ENCODE measurements at regions not wholly inside any gene's neighbourhood (a gene's known extent, or its start where the extent isn't known, plus 50 kb on each side); places are given as distances from the start of the nearest gene placed in this dataset.

DNA sequence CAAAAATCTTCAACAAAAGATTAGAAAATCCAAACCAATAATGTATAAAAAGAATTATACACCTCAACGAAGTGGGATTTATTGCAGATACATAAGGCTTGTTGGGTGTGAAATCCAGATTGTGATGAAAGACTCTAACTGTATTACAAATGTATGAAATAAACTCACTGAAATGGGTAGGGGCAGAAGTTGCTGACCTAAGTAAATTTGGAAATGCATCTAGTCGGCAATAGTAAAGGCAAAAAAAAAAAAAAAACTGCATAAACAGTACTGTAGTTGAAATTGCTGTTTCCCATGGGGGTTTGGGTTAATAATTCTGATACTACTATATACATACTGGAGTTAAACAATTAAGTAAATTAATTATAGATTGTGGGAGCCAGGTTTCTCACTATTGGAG is 130.7 kb upstream of the MAGEB18 start:
- Histone ChIP-seq H3K9me3 (ENCODE audit: control insufficient read depth in 2 of 2, insufficient read depth in 1 of 2, low read length in 1 of 2) (no peaks in the 10 kb centered on the region), H3K4me1 (ENCODE audit: control insufficient read depth in 2 of 2, insufficient read depth in 2 of 2, low read length in 2 of 2) (no peaks in the 10 kb centered on the region), H3K36me3 (ENCODE audit: control insufficient read depth in 2 of 2, insufficient read depth in 2 of 2, low read length in 1 of 2) (no peaks in the 10 kb centered on the region), H3K27ac (ENCODE audit: low read depth in 1 of 2, low read length in 1 of 2) (no peak overlapping the region), H3K27me3 (ENCODE audit: control insufficient read depth in 2 of 2, insufficient read depth in 1 of 2, low read length in 1 of 2) (no peaks in the 10 kb centered on the region), H3K4me3 (ENCODE audit: low read length in 2 of 2) (no peak overlapping the region)
- WGBS = 91% methylated on average over 2 of the region's 2 CpGs
- DNase-seq (ENCODE audit: low read depth in 6 of 9, low spot score in 9 of 9) = no peak

DNA sequence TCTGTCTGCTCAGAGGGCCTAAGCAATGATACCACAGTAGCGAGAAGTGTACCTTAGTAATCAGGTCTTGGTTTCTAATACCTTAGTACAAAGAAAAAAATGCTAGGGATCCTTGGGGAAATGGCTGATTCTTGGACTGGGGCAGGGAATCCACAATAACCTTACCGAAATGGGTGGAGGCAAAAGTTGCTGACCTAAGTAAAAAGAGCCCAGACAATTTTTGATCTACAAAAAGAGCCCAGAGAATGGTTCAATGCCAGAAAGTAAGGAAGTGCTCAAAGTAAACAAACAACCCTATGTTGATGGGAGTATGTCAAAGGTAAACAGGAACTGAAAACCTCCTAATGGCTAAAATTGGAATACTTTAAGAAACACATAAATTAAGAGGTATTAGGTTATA is 130.1 kb upstream of the MAGEB18 start:
- Histone ChIP-seq H3K27ac (ENCODE audit: low read depth in 1 of 2, low read length in 1 of 2) (no peak overlapping the region), H3K4me1 (ENCODE audit: control insufficient read depth in 2 of 2, insufficient read depth in 2 of 2, low read length in 2 of 2) (no peaks in the 10 kb centered on the region), H3K9me3 (ENCODE audit: control insufficient read depth in 2 of 2, insufficient read depth in 1 of 2, low read length in 1 of 2) (no peaks in the 10 kb centered on the region), H3K36me3 (ENCODE audit: control insufficient read depth in 2 of 2, insufficient read depth in 2 of 2, low read length in 1 of 2) (no peaks in the 10 kb centered on the region), H3K27me3 (ENCODE audit: control insufficient read depth in 2 of 2, insufficient read depth in 1 of 2, low read length in 1 of 2) (no peaks in the 10 kb centered on the region), H3K4me3 (ENCODE audit: low read length in 2 of 2) (no peak overlapping the region)
- no peak for DNase-seq (ENCODE audit: low read depth in 6 of 9, low spot score in 9 of 9)
- 87% methylated on average over 2 of the region's 2 CpGs for WGBS

DNA sequence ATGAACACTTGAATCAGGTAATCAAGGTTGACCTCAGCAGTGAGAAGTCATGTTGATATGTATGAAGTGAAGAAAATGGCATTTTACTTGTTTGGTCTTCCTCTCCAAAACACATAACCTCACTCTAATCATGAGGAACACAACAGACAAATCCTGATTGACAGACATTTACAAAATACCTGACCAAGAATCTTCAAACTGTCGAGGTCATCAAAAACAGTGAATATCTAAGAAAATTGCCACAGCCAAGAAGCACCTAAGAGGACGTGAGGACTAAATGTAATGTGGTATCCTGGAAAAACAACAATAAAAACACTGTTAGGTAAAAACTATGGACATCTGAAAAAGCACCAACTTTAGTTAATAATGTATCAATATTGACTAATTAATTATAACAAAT is 129.5 kb upstream of the MAGEB18 start:
- H3K9me3 ChIP-seq (ENCODE audit: control insufficient read depth in 2 of 2, insufficient read depth in 1 of 2, low read length in 1 of 2) = no peaks in the 10 kb centered on the region
- H3K27me3 ChIP-seq (ENCODE audit: control insufficient read depth in 2 of 2, insufficient read depth in 1 of 2, low read length in 1 of 2) = no peaks in the 10 kb centered on the region
- 87% methylated on average over 2 of the region's 2 CpGs for WGBS
- H3K4me3 ChIP-seq (ENCODE audit: low read length in 2 of 2) = no peak overlapping the region
- H3K4me1 ChIP-seq (ENCODE audit: control insufficient read depth in 2 of 2, insufficient read depth in 2 of 2, low read length in 2 of 2) = no peaks in the 10 kb centered on the region
- no peak for DNase-seq (ENCODE audit: low read depth in 6 of 9, low spot score in 9 of 9)
- no peak overlapping the region for H3K27ac ChIP-seq (ENCODE audit: low read depth in 1 of 2, low read length in 1 of 2)
- no peaks in the 10 kb centered on the region for H3K36me3 ChIP-seq (ENCODE audit: control insufficient read depth in 2 of 2, insufficient read depth in 2 of 2, low read length in 1 of 2)

DNA sequence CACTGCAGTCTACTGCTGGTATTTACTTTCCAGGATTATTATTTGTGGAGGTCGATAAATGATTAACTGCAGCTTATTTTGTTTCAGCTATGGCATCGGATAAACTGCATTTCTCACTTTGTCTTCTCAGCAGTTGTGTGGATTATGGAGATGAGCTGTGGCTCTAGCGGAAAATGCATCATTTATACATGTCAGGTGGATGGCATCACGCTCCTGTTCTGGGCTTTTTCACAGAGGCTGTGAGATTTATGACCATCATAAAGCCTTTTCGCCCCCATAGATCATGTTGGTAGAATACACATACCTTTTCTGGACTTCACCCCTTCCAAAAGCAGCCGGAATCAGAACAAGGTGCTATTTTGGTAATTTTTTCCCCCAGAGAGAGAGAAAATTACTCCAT is 118.8 kb upstream of the MAGEB18 start:
- no peak overlapping the region for H3K27ac ChIP-seq (ENCODE audit: low read depth in 1 of 2, low read length in 1 of 2)
- DNase-seq (ENCODE audit: low read depth in 6 of 9, low spot score in 9 of 9) = no peak
- H3K9me3 ChIP-seq (ENCODE audit: control insufficient read depth in 2 of 2, insufficient read depth in 1 of 2, low read length in 1 of 2) = no peaks in the 10 kb centered on the region
- 89% methylated on average over 6 of the region's 6 CpGs for WGBS
- no peaks in the 10 kb centered on the region for H3K36me3 ChIP-seq (ENCODE audit: control insufficient read depth in 2 of 2, insufficient read depth in 2 of 2, low read length in 1 of 2)
- no peaks in the 10 kb centered on the region for H3K4me1 ChIP-seq (ENCODE audit: control insufficient read depth in 2 of 2, insufficient read depth in 2 of 2, low read length in 2 of 2)
- no peaks in the 10 kb centered on the region for H3K27me3 ChIP-seq (ENCODE audit: control insufficient read depth in 2 of 2, insufficient read depth in 1 of 2, low read length in 1 of 2)
- no peak overlapping the region for H3K4me3 ChIP-seq (ENCODE audit: low read length in 2 of 2)

DNA sequence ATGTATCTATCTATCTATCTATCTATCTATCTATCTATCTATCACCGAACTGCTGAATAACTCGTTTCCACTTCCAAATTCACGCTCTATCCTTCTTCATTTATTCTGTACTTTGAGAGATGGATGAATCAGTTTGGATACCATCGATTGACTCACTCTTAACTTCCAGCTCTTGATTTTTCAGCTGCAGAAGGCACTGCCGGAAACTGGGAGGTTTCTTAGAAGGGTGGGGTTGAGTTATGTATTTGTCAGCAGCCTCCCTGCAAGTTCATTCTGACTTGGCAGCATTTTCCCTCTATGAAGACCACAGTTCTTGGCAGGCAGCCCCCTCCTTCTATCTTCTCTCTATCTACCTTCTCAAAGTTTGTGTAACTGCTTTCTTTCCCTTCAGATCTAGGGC is 112.0 kb upstream of the MAGEB18 start:
- no peak overlapping the region for H3K4me3 ChIP-seq (ENCODE audit: low read length in 2 of 2)
- no peak for DNase-seq (ENCODE audit: low read depth in 6 of 9, low spot score in 9 of 9)
- H3K9me3 ChIP-seq (ENCODE audit: control insufficient read depth in 2 of 2, insufficient read depth in 1 of 2, low read length in 1 of 2) = no peaks in the 10 kb centered on the region
- H3K36me3 ChIP-seq (ENCODE audit: control insufficient read depth in 2 of 2, insufficient read depth in 2 of 2, low read length in 1 of 2) = no peaks in the 10 kb centered on the region
- no peaks in the 10 kb centered on the region for H3K27me3 ChIP-seq (ENCODE audit: control insufficient read depth in 2 of 2, insufficient read depth in 1 of 2, low read length in 1 of 2)
- H3K27ac ChIP-seq (ENCODE audit: low read depth in 1 of 2, low read length in 1 of 2) = no peak overlapping the region
- 71% methylated on average over 5 of the region's 5 CpGs for WGBS
- H3K4me1 ChIP-seq (ENCODE audit: control insufficient read depth in 2 of 2, insufficient read depth in 2 of 2, low read length in 2 of 2) = no peaks in the 10 kb centered on the region

DNA sequence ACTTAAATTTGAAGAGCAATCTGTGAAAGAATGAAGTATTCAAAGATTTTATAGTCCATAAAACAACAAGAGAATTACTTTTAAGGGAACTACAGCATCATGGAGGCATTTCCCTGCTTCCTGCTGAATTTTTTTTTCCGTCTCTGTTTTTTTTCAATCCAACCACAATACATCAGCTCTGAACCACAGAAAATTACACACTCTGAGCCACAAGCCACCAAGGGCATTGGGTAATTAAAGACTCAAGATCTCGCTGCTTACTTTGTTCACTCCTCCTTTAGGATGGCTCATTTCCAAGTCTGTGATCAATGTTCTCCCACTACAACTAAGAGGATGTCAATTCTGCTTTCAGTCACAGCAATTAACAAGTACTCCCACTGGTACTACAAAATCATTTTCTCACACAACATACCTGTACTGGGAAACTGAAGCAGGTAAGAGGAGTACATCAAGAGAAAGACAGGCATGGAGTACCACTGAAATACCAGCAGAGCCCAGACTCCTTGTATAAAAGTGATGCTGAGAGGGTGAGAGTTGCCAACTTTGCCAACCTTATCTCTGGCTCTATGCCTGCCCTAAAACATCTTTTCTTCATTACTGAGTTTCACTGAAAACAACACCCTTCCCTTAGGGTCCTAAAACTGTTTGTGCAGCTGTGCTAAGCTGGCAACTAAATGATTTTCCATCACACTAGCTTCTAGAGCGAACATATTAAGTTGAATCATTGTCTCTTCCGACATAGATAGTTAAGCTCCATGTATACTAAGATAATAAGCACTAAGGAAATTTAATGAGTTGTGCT is 105.8 kb upstream of the MAGEB18 start:
- 52% methylated on average over 4 of the region's 4 CpGs for WGBS
- no peaks in the 10 kb centered on the region for H3K9me3 ChIP-seq (ENCODE audit: control insufficient read depth in 2 of 2, insufficient read depth in 1 of 2, low read length in 1 of 2)
- no peaks in the 10 kb centered on the region for H3K27me3 ChIP-seq (ENCODE audit: control insufficient read depth in 2 of 2, insufficient read depth in 1 of 2, low read length in 1 of 2)
- H3K27ac ChIP-seq (ENCODE audit: low read depth in 1 of 2, low read length in 1 of 2) = no peak overlapping the region
- H3K4me1 ChIP-seq (ENCODE audit: control insufficient read depth in 2 of 2, insufficient read depth in 2 of 2, low read length in 2 of 2) = no peaks in the 10 kb centered on the region
- H3K36me3 ChIP-seq (ENCODE audit: control insufficient read depth in 2 of 2, insufficient read depth in 2 of 2, low read length in 1 of 2) = no peaks in the 10 kb centered on the region
- H3K4me3 ChIP-seq (ENCODE audit: low read length in 2 of 2) = no peak overlapping the region
- no peak for DNase-seq (ENCODE audit: low read depth in 6 of 9, low spot score in 9 of 9)

DNA sequence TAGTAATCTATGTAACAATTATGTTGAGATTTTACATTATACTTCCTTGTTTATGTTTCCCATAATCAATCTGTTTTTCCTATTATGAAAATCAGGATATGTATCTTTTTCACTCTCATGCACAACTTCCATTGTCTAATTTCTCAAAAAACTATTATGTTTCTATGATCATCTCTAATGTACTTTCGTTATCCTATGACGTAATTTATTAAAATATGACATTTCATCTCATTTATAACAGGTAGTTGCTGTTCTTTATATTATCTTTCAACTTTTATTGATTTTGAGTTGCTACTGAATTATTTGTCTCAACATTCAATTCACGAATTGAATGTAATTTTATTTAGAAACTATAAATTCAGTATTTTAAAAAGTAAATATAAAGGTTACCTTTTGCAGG is 100.8 kb upstream of the MAGEB18 start:
- Histone ChIP-seq H3K4me1 (ENCODE audit: control insufficient read depth in 2 of 2, insufficient read depth in 2 of 2, low read length in 2 of 2) (no peaks in the 10 kb centered on the region), H3K9me3 (ENCODE audit: control insufficient read depth in 2 of 2, insufficient read depth in 1 of 2, low read length in 1 of 2) (no peaks in the 10 kb centered on the region), H3K36me3 (ENCODE audit: control insufficient read depth in 2 of 2, insufficient read depth in 2 of 2, low read length in 1 of 2) (no peaks in the 10 kb centered on the region), H3K4me3 (ENCODE audit: low read length in 2 of 2) (no peak overlapping the region), H3K27me3 (ENCODE audit: control insufficient read depth in 2 of 2, insufficient read depth in 1 of 2, low read length in 1 of 2) (no peaks in the 10 kb centered on the region), H3K27ac (ENCODE audit: low read depth in 1 of 2, low read length in 1 of 2) (no peak overlapping the region)
- WGBS = 91% methylated on average over 3 of the region's 3 CpGs
- DNase-seq (ENCODE audit: low read depth in 6 of 9, low spot score in 9 of 9) = no peak

DNA sequence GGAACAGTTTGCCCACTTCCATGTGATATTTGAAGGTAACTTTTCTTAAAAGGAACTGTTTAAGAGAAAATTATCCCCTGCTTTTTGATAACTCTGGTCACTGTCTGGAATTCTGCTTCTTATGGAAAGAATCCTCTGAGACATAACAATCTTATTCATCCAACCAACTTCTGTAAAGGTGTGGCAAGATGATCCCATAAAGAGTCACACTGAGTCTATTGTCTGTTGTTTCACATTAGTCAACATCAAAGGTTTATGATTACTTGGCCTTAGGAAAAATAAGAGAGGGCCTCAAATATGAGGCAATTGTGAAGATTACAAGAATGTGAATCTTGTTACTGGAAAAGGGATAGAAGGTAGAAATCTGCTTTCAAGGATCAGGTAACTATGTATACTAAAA is 88.0 kb upstream of the MAGEB18 start:
- Histone ChIP-seq H3K4me3 (ENCODE audit: low read length in 2 of 2) (no peak overlapping the region), H3K27ac (ENCODE audit: low read depth in 1 of 2, low read length in 1 of 2) (no peak overlapping the region), H3K9me3 (ENCODE audit: control insufficient read depth in 2 of 2, insufficient read depth in 1 of 2, low read length in 1 of 2) (no peaks in the 10 kb centered on the region), H3K27me3 (ENCODE audit: control insufficient read depth in 2 of 2, insufficient read depth in 1 of 2, low read length in 1 of 2) (no peaks in the 10 kb centered on the region), H3K4me1 (ENCODE audit: control insufficient read depth in 2 of 2, insufficient read depth in 2 of 2, low read length in 2 of 2) (no peaks in the 10 kb centered on the region), H3K36me3 (ENCODE audit: control insufficient read depth in 2 of 2, insufficient read depth in 2 of 2, low read length in 1 of 2) (no peaks in the 10 kb centered on the region)
- DNase-seq (ENCODE audit: low read depth in 6 of 9, low spot score in 9 of 9) = no peak

DNA sequence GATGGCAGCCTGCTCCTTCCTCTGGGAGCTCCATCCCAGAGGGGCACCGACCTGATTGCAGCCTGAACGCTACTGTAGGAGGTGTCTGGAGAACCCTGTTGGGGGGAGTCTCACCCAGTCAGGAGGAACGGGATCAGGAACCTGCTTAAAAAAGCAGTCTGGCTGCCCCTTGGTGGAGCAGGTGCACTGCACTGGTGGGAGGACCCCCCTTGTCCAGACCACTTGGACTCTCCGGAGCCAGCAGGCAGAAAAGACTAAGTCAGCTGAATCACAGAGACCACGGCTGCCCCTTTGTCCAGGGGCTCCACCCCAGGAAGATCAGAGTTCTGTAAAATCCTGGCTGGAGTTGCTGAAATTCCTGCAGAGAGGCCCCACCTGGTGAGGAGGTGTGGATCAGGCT is 67.3 kb upstream of the MAGEB18 start:
- no peaks in the 10 kb centered on the region for H3K4me1 ChIP-seq (ENCODE audit: control insufficient read depth in 2 of 2, insufficient read depth in 2 of 2, low read length in 2 of 2)
- no peaks in the 10 kb centered on the region for H3K36me3 ChIP-seq (ENCODE audit: control insufficient read depth in 2 of 2, insufficient read depth in 2 of 2, low read length in 1 of 2)
- DNase-seq (ENCODE audit: low read depth in 6 of 9, low spot score in 9 of 9) = no peak
- no peaks in the 10 kb centered on the region for H3K27me3 ChIP-seq (ENCODE audit: control insufficient read depth in 2 of 2, insufficient read depth in 1 of 2, low read length in 1 of 2)
- WGBS = 88% methylated on average over 5 of the region's 5 CpGs
- no peaks in the 10 kb centered on the region for H3K9me3 ChIP-seq (ENCODE audit: control insufficient read depth in 2 of 2, insufficient read depth in 1 of 2, low read length in 1 of 2)
- no peak overlapping the region for H3K27ac ChIP-seq (ENCODE audit: low read depth in 1 of 2, low read length in 1 of 2)
- H3K4me3 ChIP-seq (ENCODE audit: low read length in 2 of 2) = no peak overlapping the region
